Colonic mucosa (tissue), 4 donors: ENCODE measurements at regions not wholly inside any gene's neighbourhood (a gene's known extent, or its start where the extent isn't known, plus 50 kb on each side); places are given as distances from the start of the nearest gene placed in this dataset.

Source experiments
- DNase-seq: peaks from one replicate; pipeline ENCODE4 v3.0.0-alpha.2; 2020
- H3K27ac ChIP-seq: fragments of 200-600 bp; one replicate; pipeline ENCODE4 v1.8.0; 2021
- H3K27me3 ChIP-seq: fragments of 200-600 bp; one replicate; pipeline ENCODE4 v1.8.0; 2021
- H3K36me3 ChIP-seq: fragments of 200-600 bp; one replicate; pipeline ENCODE4 v1.8.0; 2021
- H3K4me1 ChIP-seq: fragments of 200-600 bp; one replicate; pipeline ENCODE4 v1.8.0; 2021; ENCODE audit warnings: mild to moderate bottlenecking
- H3K4me3 ChIP-seq: fragments of 200-600 bp; one replicate; pipeline ENCODE4 v1.8.0; 2021
- H3K9ac ChIP-seq, 2 donors: one replicate each; pipeline ENCODE4 v1.7.0; 2013; ENCODE audit warnings: control low read depth in 2 of 2, low read depth in 2 of 2, low read length in 2 of 2
- H3K9me3 ChIP-seq: fragments of 200-600 bp; one replicate; pipeline ENCODE4 v1.8.0; 2021
- CTCF ChIP-seq: fragments of 200-600 bp; IDR thresholded peaks from one replicate; pipeline ENCODE4 v1.8.0; 2022; ENCODE audit warnings: antibody characterized with exemption, mild to moderate bottlenecking
- intact Hi-C: fragments of 100-400 bp; cut with DNase I; formaldehyde crosslinking; loops from one replicate; pipeline ENCODE4 v1.14.1; 2022
- donor health status: healthy.
- donor health status: DM: no; HTN: no; CAD: no.
- donor health status: DM: no; HTN: no; CAD: no.

DNA sequence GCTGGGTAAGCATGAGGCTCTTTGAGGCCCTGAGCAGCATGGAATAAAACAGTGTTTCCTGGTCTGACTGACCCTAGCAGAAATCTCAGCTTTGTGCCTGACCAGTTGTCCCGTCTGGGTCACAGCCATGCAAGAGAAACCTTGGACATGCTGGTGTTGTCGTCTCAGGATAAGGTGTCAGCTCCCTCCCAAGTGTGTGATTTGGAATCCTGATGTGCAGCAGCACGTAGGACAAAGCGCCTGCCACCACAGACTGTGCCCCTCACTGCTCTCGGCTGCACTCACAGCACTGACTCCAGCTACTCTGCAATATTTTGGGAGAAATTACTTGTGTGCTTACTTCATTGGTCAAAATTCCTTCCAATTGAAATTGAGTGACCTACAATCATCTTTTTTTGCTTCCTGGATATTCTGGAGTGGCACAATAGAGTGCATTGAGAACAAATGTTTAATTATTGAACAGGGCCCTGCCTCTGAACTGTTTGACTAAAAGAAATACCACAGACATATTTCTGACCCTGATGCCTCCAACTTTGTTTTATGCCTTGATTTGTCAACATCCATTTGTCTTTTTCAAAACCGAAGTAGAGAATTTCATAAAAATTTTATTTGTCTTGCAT is 352.4 kb downstream of the SOCS6 start:
- no peak for TF ChIP-seq CTCF
- Histone ChIP-seq H3K4me1 (no peaks in the 10 kb centered on the region), H3K4me3 (no peak overlapping the region), H3K9me3 (no peaks in the 10 kb centered on the region), H3K27me3 (no peaks in the 10 kb centered on the region), H3K36me3 (no peaks in the 10 kb centered on the region), H3K27ac (no peak overlapping the region), H3K9ac (no peak overlapping the region)
- intact Hi-C loops: no loop called here
- DNase-seq: no peak

DNA sequence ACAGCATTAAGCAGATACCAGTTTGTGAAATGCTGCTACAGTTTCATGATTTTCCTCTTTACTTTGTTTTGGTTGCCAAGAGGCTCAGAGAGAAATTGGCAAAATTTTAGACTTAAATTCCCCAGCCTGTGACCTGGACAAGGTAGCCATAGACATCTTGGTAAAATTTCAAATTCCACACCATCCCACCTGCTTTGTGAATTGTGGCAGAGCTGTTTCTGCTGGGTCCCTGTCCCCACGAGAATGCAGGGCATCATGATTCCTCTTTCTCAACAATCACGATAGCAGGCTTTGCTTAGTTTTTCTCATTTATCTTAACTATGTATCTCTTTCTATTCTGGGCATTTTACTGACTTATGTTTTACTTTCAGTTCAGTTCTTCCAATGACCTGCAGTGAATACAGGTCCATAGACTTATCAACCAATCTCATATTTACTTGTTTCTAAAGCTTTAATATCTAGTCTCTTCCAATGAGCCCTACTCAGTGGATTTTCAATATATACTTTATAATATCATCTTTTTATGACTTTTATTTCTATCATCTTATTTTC is 351.6 kb downstream of the SOCS6 start:
- Histone ChIP-seq H3K36me3 (no peaks in the 10 kb centered on the region), H3K27me3 (no peaks in the 10 kb centered on the region), H3K4me3 (no peak overlapping the region), H3K9ac (no peak overlapping the region), H3K9me3 (no peaks in the 10 kb centered on the region), H3K4me1 (no peaks in the 10 kb centered on the region), H3K27ac (no peak overlapping the region)
- intact Hi-C loops: no loop called here
- no peak for TF ChIP-seq CTCF
- no peak for DNase-seq

DNA sequence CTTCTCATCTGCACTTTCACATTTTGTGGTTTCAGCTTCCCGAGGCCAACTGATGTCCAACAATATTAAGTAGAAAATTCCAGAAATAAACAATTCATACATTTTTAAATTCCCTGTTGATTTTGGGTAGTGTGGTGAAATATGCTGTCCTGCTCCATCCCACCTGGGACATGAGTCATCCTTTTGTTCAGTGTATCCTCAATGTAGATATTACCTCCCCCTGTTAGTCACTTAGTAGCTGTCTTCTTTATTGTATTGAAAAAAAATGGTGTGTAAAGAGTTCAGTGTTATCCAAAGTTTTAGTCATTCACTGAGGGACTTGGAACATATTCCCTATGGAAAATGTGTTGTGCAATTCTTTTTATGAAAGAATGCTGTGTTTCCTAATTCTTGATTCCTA is 348.1 kb downstream of the SOCS6 start:
- no peak overlapping the region for H3K27ac ChIP-seq
- no peaks in the 10 kb centered on the region for H3K9me3 ChIP-seq
- intact Hi-C loops: no loop called here
- DNase-seq: no peak
- no peaks in the 10 kb centered on the region for H3K4me1 ChIP-seq
- no peak overlapping the region for H3K9ac ChIP-seq
- H3K27me3 ChIP-seq: no peaks in the 10 kb centered on the region
- no peaks in the 10 kb centered on the region for H3K36me3 ChIP-seq
- no peak for TF ChIP-seq CTCF
- H3K4me3 ChIP-seq: no peak overlapping the region

GRCh38 chr18:70634576-70635147 is 345.8 kb downstream of the SOCS6 start:
- Histone ChIP-seq H3K4me3 (no peak overlapping the region), H3K9ac (no peak overlapping the region), H3K27ac (no peak overlapping the region), H3K36me3 (no peaks in the 10 kb centered on the region), H3K4me1 (no peaks in the 10 kb centered on the region), H3K9me3 (no peaks in the 10 kb centered on the region), H3K27me3 (no peaks in the 10 kb centered on the region)
- TF ChIP-seq CTCF: no peak
- intact Hi-C loops: no loop called here
- DNase-seq: no peak

DNA sequence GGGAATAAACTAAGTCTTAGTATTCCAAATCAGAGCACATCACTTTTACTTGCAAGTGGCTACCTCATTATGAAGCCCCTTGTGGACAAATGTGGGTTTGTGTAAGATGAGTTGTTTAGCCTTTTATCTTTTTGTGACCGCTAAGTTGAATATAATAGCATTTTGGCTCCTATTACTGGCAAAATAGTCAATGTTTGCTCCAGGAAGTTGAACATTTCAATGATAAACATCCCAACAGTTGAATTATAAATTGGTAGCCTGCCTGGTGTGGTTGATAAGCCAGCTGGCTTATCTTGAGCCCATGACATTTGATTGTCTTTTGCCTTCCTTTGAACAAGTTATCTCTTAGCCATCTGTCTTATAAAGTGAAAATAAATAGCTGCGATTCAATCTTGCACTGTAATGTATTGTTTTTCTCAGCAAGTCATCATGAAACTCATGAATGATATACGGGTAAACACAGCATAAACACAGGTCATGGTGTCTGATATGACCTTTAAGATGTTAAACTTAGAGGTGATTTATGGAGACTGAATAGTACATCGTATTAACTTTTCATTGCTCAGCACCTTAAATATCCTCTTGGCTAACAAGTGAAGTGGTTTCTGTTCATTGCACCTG is 338.4 kb downstream of the SOCS6 start:
- TF ChIP-seq CTCF: no peak
- Histone ChIP-seq H3K27ac (no peak overlapping the region), H3K4me1 (no peaks in the 10 kb centered on the region), H3K9me3 (no peaks in the 10 kb centered on the region), H3K36me3 (no peaks in the 10 kb centered on the region), H3K9ac (no peak overlapping the region), H3K27me3 (no peaks in the 10 kb centered on the region), H3K4me3 (no peak overlapping the region)
- DNase-seq: no peak
- intact Hi-C loops: no loop called here
